Fibroblast of the aortic adventitia (primary cell): ENCODE measurements at regions not wholly inside any gene's neighbourhood (a gene's known extent, or its start where the extent isn't known, plus 50 kb on each side); places are given as distances from the start of the nearest gene placed in this dataset.

Experiments used
- DNase-seq: peaks from one replicate; pipeline ENCODE4 v3.0.0-alpha.2; 2010; ENCODE audit warnings: low read depth
- H3K4me3 ChIP-seq: 2 replicates; pipeline ENCODE4 v1.5.1; 2011; ENCODE audit warnings: low read depth, mild to moderate bottlenecking, control low read depth, low read length, moderate library complexity
- TF ChIP-seq, protein P1 (sequence below): IDR thresholded peaks from 2 replicates; pipeline ENCODE4 v1.5.1; 2011; ENCODE audit warnings: mild to moderate bottlenecking, low read length, control low read depth, inconsistent platforms; ENCODE audit not compliant: insufficient read depth

- no peak overlapping the region for H3K4me3 ChIP-seq
- no peak for DNase-seq
- TF ChIP-seq, protein P1, sequence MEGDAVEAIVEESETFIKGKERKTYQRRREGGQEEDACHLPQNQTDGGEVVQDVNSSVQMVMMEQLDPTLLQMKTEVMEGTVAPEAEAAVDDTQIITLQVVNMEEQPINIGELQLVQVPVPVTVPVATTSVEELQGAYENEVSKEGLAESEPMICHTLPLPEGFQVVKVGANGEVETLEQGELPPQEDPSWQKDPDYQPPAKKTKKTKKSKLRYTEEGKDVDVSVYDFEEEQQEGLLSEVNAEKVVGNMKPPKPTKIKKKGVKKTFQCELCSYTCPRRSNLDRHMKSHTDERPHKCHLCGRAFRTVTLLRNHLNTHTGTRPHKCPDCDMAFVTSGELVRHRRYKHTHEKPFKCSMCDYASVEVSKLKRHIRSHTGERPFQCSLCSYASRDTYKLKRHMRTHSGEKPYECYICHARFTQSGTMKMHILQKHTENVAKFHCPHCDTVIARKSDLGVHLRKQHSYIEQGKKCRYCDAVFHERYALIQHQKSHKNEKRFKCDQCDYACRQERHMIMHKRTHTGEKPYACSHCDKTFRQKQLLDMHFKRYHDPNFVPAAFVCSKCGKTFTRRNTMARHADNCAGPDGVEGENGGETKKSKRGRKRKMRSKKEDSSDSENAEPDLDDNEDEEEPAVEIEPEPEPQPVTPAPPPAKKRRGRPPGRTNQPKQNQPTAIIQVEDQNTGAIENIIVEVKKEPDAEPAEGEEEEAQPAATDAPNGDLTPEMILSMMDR, result no peak
Measured at GRCh38 chr10:64537928-64538327, 1016.7 kb downstream of the REEP3 start.

GRCh38 chr10:64546073-64546472 is 1024.9 kb downstream of the REEP3 start:
- H3K4me3 ChIP-seq, result no peak overlapping the region
- TF ChIP-seq, protein P1, result no peak
- DNase-seq, result no peak

DNA sequence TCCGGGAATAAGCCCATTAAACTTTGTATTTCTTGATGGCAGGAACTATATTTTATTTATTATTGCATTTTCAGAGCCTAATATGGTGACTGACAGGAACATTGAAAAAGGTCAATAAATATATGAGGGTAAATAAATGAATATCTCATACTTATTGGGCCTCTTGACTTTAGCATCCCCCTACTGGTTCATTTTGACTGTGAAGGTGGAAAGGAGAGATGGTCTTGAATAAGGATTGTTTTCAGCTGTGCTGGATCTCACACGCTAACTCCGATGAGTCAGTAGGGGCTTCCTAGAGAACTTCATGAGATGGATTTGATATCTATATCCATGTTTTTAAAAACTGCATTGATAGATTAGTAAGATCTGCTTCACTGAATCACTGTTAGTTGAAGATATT is 1026.0 kb downstream of the REEP3 start:
- TF ChIP-seq, protein P1, result no peak
- DNase-seq, result no peak
- H3K4me3 ChIP-seq, result no peak overlapping the region

- TF ChIP-seq, protein P1, result no peak
- DNase-seq, result no peak
Measured at GRCh38 chr10:64555666-64556065, 1034.5 kb downstream of the REEP3 start.

GRCh38 chr10:64558094-64558835 is 1037.1 kb downstream of the REEP3 start:
- H3K4me3 ChIP-seq, result no peak overlapping the region
- TF ChIP-seq, protein P1, result no peak
- DNase-seq, result no peak

More at GRCh38 chr10:64555666-64556065, 1034.5 kb downstream of the REEP3 start:
- H3K4me3 ChIP-seq, result no peak overlapping the region

DNA sequence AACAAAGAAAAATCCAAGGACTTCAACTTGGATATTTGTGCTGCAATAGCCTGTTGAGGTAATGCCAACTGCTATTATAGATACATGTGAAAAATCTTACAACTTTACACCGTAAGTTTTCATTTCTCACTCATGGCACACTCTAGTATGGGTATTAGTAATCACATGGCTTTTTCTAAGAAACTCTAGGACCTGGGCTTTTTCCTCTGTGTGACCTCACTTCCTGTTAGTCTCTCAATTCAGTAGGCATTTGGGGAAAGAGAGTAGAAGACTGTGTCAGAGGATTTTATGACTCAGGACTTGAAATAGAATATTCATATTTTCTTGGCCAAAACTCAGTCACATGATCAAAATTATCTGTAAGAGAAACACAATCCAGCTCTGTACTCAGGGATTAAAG is 1049.9 kb downstream of the REEP3 start:
- TF ChIP-seq, protein P1, result no peak
- no peak for DNase-seq
- H3K4me3 ChIP-seq, result no peak overlapping the region
